ENCODE measurements at regions not wholly inside any gene's neighbourhood (a gene's known extent, or its start where the extent isn't known, plus 50 kb on each side); places are given as distances from the start of the nearest gene placed in this dataset.

- TF ChIP-seq, protein P1, sequence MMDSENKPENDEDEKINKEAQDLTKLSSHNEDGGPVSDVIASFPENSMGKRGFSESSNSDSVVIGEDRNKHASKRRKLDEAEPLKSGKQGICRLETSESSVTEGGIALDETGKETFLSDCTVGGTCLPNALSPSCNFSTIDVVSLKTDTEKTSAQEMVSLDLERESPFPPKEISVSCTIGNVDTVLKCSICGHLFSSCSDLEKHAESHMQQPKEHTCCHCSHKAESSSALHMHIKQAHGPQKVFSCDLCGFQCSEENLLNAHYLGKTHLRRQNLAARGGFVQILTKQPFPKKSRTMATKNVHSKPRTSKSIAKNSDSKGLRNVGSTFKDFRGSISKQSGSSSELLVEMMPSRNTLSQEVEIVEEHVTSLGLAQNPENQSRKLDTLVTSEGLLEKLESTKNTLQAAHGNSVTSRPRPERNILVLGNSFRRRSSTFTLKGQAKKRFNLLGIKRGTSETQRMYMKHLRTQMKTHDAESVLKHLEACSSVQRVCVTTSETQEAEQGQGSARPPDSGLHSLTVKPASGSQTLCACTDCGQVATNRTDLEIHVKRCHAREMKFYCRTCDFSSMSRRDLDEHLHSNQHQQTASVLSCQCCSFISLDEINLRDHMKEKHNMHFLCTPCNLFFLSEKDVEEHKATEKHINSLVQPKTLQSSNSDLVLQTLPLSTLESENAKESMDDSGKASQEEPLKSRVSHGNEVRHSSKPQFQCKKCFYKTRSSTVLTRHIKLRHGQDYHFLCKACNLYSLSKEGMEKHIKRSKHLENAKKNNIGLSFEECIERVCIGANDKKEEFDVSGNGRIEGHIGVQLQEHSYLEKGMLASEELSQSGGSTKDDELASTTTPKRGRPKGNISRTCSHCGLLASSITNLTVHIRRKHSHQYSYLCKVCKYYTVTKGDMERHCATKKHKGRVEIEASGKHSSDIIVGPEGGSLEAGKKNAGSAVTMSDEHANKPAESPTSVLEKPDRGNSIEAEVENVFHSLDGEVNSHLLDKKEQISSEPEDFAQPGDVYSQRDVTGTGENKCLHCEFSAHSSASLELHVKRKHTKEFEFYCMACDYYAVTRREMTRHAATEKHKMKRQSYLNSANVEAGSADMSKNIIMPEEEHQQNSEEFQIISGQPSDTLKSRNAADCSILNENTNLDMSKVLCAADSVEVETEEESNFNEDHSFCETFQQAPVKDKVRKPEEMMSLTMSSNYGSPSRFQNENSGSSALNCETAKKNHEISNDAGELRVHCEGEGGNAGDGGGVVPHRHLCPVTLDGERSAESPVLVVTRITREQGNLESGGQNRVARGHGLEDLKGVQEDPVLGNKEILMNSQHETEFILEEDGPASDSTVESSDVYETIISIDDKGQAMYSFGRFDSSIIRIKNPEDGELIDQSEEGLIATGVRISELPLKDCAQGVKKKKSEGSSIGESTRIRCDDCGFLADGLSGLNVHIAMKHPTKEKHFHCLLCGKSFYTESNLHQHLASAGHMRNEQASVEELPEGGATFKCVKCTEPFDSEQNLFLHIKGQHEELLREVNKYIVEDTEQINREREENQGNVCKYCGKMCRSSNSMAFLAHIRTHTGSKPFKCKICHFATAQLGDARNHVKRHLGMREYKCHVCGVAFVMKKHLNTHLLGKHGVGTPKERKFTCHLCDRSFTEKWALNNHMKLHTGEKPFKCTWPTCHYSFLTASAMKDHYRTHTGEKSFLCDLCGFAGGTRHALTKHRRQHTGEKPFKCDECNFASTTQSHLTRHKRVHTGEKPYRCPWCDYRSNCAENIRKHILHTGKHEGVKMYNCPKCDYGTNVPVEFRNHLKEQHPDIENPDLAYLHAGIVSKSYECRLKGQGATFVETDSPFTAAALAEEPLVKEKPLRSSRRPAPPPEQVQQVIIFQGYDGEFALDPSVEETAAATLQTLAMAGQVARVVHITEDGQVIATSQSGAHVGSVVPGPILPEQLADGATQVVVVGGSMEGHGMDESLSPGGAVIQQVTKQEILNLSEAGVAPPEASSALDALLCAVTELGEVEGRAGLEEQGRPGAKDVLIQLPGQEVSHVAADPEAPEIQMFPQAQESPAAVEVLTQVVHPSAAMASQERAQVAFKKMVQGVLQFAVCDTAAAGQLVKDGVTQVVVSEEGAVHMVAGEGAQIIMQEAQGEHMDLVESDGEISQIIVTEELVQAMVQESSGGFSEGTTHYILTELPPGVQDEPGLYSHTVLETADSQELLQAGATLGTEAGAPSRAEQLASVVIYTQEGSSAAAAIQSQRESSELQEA (CRISPR knock-in tag; IDR thresholded peaks at IDR 0.05; ENCODE audit: not compliant biosample characterization): no peak
- TF ChIP-seq, protein P2, sequence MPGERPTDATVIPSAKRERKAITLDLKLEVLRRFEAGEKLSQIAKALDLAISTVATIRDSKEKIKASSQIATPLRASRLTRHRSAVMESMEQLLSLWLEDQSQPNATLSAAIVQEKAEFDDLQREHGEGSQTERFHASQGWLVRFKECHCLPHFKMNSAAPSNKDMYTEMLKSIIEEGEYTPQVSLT (CRISPR knock-in tag; IDR thresholded peaks at IDR 0.05; ENCODE audit: borderline replicate concordance, low read depth): no peak
- TF ChIP-seq ZNF138 (CRISPR knock-in tag; IDR thresholded peaks at IDR 0.05; ENCODE audit: low read depth) (no peak), ZNF788 (CRISPR knock-in tag; IDR thresholded peaks at IDR 0.05; ENCODE audit: borderline replicate concordance) (no peak), SMAD3 (CRISPR knock-in tag; IDR thresholded peaks at IDR 0.05) (peak; percentile 48; the same call in 1 of the 2 replicates), DBP (CRISPR knock-in tag; IDR thresholded peaks at IDR 0.05; ENCODE audit: not compliant biosample characterization) (no peak), SNAPC2 (CRISPR knock-in tag; IDR thresholded peaks at IDR 0.05) (no peak), ZNF746 (CRISPR knock-in tag; IDR thresholded peaks at IDR 0.05) (no peak; the same call in 1 of the 2 replicates), RXRB (CRISPR knock-in tag; IDR thresholded peaks at IDR 0.05; ENCODE audit: borderline replicate concordance) (peak; percentile 92), BCL6 (CRISPR knock-in tag; IDR thresholded peaks at IDR 0.05) (peak; percentile 77), FOXK1 (CRISPR knock-in tag; IDR thresholded peaks at IDR 0.05; ENCODE audit: borderline replicate concordance, low read depth) (peak; percentile 61; the same call in 1 of the 2 replicates), ZMAT3 (CRISPR knock-in tag; conservative IDR thresholded peaks at IDR 0.05) (no peak), PRMT3 (CRISPR knock-in tag; IDR thresholded peaks at IDR 0.05; ENCODE audit: borderline replicate concordance, low read depth) (no peak), ZNF775 (CRISPR knock-in tag; IDR thresholded peaks at IDR 0.05; ENCODE audit: borderline replicate concordance) (no peak), MIER2 (CRISPR knock-in tag; IDR thresholded peaks at IDR 0.05) (no peak; the same call in 1 of the 2 replicates), ZNF619 (CRISPR knock-in tag; IDR thresholded peaks at IDR 0.05) (no peak), TARDBP (CRISPR knock-in tag; IDR thresholded peaks at IDR 0.05) (peak; percentile 84)
- TF ChIP-seq, protein P3, sequence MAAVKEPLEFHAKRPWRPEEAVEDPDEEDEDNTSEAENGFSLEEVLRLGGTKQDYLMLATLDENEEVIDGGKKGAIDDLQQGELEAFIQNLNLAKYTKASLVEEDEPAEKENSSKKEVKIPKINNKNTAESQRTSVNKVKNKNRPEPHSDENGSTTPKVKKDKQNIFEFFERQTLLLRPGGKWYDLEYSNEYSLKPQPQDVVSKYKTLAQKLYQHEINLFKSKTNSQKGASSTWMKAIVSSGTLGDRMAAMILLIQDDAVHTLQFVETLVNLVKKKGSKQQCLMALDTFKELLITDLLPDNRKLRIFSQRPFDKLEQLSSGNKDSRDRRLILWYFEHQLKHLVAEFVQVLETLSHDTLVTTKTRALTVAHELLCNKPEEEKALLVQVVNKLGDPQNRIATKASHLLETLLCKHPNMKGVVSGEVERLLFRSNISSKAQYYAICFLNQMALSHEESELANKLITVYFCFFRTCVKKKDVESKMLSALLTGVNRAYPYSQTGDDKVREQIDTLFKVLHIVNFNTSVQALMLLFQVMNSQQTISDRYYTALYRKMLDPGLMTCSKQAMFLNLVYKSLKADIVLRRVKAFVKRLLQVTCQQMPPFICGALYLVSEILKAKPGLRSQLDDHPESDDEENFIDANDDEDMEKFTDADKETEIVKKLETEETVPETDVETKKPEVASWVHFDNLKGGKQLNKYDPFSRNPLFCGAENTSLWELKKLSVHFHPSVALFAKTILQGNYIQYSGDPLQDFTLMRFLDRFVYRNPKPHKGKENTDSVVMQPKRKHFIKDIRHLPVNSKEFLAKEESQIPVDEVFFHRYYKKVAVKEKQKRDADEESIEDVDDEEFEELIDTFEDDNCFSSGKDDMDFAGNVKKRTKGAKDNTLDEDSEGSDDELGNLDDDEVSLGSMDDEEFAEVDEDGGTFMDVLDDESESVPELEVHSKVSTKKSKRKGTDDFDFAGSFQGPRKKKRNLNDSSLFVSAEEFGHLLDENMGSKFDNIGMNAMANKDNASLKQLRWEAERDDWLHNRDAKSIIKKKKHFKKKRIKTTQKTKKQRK (IDR thresholded peaks at IDR 0.05; ENCODE audit: low read length): no peak
Observed at GRCh38 chr2:65918760-65919187, 486.4 kb upstream of the SPRED2 start (continued).
